GM12873 (cell line): ENCODE measurements at regions not wholly inside any gene's neighbourhood (a gene's known extent, or its start where the extent isn't known, plus 50 kb on each side); places are given as distances from the start of the nearest gene placed in this dataset.

Experiments
- CTCF ChIP-seq: IDR thresholded peaks from 2 replicates; pipeline ENCODE4 v1.5.1; 2012; ENCODE audit warnings: low read depth, mild to moderate bottlenecking, moderate library complexity, low read length, control low read depth; ENCODE audit not compliant: insufficient read depth; ENCODE audit errors: missing control alignments

DNA sequence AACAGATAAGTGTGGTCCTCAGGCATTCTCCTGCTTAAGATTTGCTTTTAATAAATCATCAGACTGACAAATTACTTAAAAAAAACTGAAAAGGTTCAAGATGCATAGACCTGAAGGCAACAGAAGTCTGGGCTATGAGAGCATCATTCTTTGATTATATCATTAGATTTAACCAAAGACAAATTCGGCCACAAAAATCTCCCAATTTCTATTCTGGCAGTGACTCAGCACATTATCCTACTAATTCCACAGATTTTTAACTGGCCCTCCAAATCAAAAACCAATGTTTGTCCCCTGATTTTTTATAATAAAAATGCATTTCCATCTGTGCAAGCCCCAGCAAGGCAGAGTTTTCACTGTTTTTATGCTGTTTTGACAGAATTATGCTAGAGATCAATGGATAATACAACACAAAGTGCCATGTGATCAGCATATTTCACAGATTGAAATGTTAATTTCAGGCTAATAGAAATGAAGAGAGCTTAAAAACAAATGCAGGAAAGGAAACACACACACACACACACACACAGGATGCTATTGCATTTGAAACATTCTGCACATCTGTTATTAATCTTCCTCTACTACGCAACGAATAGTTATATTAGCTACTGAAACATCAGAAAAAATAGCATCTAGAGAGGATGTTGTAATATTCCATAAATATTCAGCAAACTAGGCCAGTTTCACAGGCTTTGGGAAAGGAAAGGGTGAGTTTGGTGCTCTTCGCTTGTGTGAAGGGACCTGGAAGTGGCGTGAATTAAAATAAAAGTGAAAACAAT is 177.6 kb upstream of the ST8SIA4 start:
- no peak for TF ChIP-seq CTCF

GRCh38 chr5:101068298-101068697 is 165.2 kb upstream of the ST8SIA4 start:
- TF ChIP-seq CTCF: no peak

DNA sequence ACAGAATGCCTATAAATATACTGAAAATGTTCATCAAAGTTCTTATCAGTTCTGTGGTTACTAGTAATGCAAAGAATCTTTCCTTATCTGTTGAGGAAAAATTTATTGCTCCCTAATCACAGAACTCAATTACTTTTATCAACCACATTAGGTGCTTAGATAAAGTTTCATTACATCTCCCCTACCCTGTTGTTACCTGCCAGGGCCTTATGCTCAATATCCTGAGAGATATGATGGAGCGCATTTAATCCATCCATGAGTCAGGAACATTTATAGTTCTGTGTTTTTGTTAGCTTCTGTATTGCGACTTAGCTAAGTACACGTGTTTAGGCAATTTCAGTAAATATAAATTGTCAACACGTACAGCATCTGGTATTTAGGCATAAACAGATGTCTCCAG is 164.3 kb upstream of the ST8SIA4 start:
- no peak for TF ChIP-seq CTCF

GRCh38 chr5:101062902-101063301 is 159.8 kb upstream of the ST8SIA4 start:
- TF ChIP-seq CTCF: no peak

GRCh38 chr5:101047181-101047580 is 144.1 kb upstream of the ST8SIA4 start:
- TF ChIP-seq CTCF: no peak

DNA sequence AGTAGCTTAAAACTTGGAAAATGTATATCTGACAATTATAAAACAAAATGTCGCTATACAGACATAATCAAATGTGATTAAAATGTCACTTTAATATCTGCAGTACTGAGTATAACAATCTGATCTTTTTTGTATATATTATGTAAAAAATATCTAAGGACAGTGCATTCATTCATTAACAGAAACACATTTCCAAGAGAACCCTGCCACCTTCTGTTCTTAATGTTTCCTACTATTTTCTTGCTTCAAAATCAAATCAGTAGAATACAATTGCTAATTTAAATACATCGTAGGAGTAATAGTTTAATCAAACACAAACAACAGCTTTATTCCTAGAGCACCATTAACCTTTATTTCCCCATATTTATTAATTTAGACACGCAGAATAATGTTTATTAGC is 142.6 kb upstream of the ST8SIA4 start:
- TF ChIP-seq CTCF: no peak

GRCh38 chr5:101036778-101037177 is 133.7 kb upstream of the ST8SIA4 start:
- no peak for TF ChIP-seq CTCF
